ENCODE measurements at regions not wholly inside any gene's neighbourhood (a gene's known extent, or its start where the extent isn't known, plus 50 kb on each side); places are given as distances from the start of the nearest gene placed in this dataset.

GRCh38 chr6:1231941-1232340 is 80.0 kb upstream of the FOXQ1 start:
- RAD21 ChIA-PET (ENCODE audit: low non-redundant PET in 1 of 2, low total read pairs in 2 of 2, uncharacterized antibody in 2 of 2, unreplicated experiment in 2 of 2) = no interaction called here
- no peak overlapping the region for H2AFZ ChIP-seq (ENCODE audit: low read depth, low read length, poor library complexity, severe bottlenecking)
- no peaks in the 10 kb centered on the region for H3K36me3 ChIP-seq (ENCODE audit: control insufficient read depth in 1 of 2, insufficient read depth in 2 of 2, low read length in 2 of 2)
- no peak overlapping the region for H3K9ac ChIP-seq (ENCODE audit: low read length)
- H3K27ac ChIP-seq (ENCODE audit: low read depth, low read length) = no peak overlapping the region
- intact Hi-C loops (cut with micrococcal nuclease) = no loop called here
- no TSS peak for BruUV-seq (replicated peaks)
- no peak overlapping the region for H3K4me3 ChIP-seq (replicated peaks in 1 of 2; ENCODE audit: low read depth in 1 of 2, low read length in 2 of 2)
- H4K20me1 ChIP-seq (ENCODE audit: insufficient read depth) = no peaks in the 10 kb centered on the region
- DNase-seq (ENCODE audit: low read depth, low spot score) (no peak), ATAC-seq (no peak)
- CTCF ChIA-PET = no interaction called here
- H3K79me2 ChIP-seq (ENCODE audit: insufficient read depth, low read length) = no peaks in the 10 kb centered on the region
- H3K9me3 ChIP-seq (ENCODE audit: control insufficient read depth in 1 of 2, insufficient read depth in 1 of 2, low read depth in 1 of 2, low read length in 2 of 2) = no peaks in the 10 kb centered on the region
- TF ChIP-seq EZH2 (IDR thresholded peaks at IDR 0.05) (no peak), EGR1 (IDR thresholded peaks at IDR 0.05; ENCODE audit: low read depth) (no peak), CEBPB (IDR thresholded peaks at IDR 0.05; ENCODE audit: low read depth) (no peak), SRF (IDR thresholded peaks at IDR 0.05; ENCODE audit: low read depth) (no peak), MAX (IDR thresholded peaks at IDR 0.05) (no peak), ATF3 (IDR thresholded peaks at IDR 0.05) (no peak), POLR2AphosphoS5 (IDR thresholded peaks at IDR 0.05; ENCODE audit: low read depth, low read length) (no peak), CTCF (IDR thresholded peaks at IDR 0.05 in 2 of 3, conservative IDR thresholded peaks at IDR 0.05 in 1 of 3; ENCODE audit: borderline replicate concordance in 1 of 3, insufficient read depth in 1 of 3, low read depth in 2 of 3, low read length in 2 of 3) (no peak), TCF7L2 (IDR thresholded peaks at IDR 0.05; ENCODE audit: borderline replicate concordance, extremely low read depth, insufficient read depth, insufficient read length) (no peak)
- no peaks in the 10 kb centered on the region for H3K4me1 ChIP-seq (ENCODE audit: control insufficient read depth in 1 of 2, insufficient read depth in 2 of 2, low read length in 2 of 2)
- no peak overlapping the region for H3K4me2 ChIP-seq (ENCODE audit: low read length)
- peaks cover 19% of the 10 kb centered on the region; the same call in 1 of the 2 replicates for H3K27me3 ChIP-seq (ENCODE audit: insufficient read depth, low read length)
- POLR2A ChIA-PET = no interaction called here
- H3K9me2 ChIP-seq (ENCODE audit: insufficient read depth) = no peaks in the 10 kb centered on the region
